HEK293T (cell line): ENCODE measurements at regions not wholly inside any gene's neighbourhood (a gene's known extent, or its start where the extent isn't known, plus 50 kb on each side); places are given as distances from the start of the nearest gene placed in this dataset.

ENCODE experiments used
- ELF4 ChIP-seq: fragments of 450-650 bp; IDR thresholded peaks from 2 replicates; pipeline ENCODE4 v1.6.1; 2017; ENCODE audit warnings: antibody characterized with exemption
- FOXA1 ChIP-seq: fragments of 450-650 bp; IDR thresholded peaks from 2 replicates; pipeline ENCODE4 v1.6.1; 2016; ENCODE audit warnings: mild to moderate bottlenecking
- FOXK2 ChIP-seq: fragments of 450-650 bp; IDR thresholded peaks from 2 replicates; pipeline ENCODE4 v1.6.1; 2016; ENCODE audit warnings: mild to moderate bottlenecking
- FOXM1 ChIP-seq: fragments of 450-650 bp; IDR thresholded peaks from 2 replicates; pipeline ENCODE4 v1.6.1; 2017; ENCODE audit warnings: mild to moderate bottlenecking, borderline replicate concordance
- HDGF ChIP-seq: fragments of 450-650 bp; IDR thresholded peaks from 2 replicates; pipeline ENCODE4 v1.6.1; 2017; ENCODE audit warnings: antibody characterized with exemption, borderline replicate concordance
- L3MBTL2 ChIP-seq: fragments of 450-650 bp; conservative IDR thresholded peaks from 2 replicates; pipeline ENCODE4 v1.6.1; 2016; ENCODE audit warnings: mild to moderate bottlenecking
- LEF1 ChIP-seq: fragments of 450-650 bp; IDR thresholded peaks from 2 replicates; pipeline ENCODE4 v1.6.1; 2017; ENCODE audit warnings: mild to moderate bottlenecking, borderline replicate concordance
- NFRKB ChIP-seq: fragments of 450-650 bp; IDR thresholded peaks from 2 replicates; pipeline ENCODE4 v1.6.1; 2016; ENCODE audit warnings: mild to moderate bottlenecking, moderate library complexity
- SP1 ChIP-seq: fragments of 450-650 bp; IDR thresholded peaks from 2 replicates; pipeline ENCODE4 v1.6.1; 2017
- SUZ12 ChIP-seq: fragments of 450-650 bp; IDR thresholded peaks from 2 replicates; pipeline ENCODE4 v1.6.1; 2016; ENCODE audit warnings: mild to moderate bottlenecking
- TARDBP ChIP-seq: fragments of 450-650 bp; IDR thresholded peaks from 2 replicates; pipeline ENCODE4 v1.6.1; 2016
- ZNF384 ChIP-seq: fragments of 450-650 bp; IDR thresholded peaks from 2 replicates; pipeline ENCODE4 v1.6.1; 2016

DNA sequence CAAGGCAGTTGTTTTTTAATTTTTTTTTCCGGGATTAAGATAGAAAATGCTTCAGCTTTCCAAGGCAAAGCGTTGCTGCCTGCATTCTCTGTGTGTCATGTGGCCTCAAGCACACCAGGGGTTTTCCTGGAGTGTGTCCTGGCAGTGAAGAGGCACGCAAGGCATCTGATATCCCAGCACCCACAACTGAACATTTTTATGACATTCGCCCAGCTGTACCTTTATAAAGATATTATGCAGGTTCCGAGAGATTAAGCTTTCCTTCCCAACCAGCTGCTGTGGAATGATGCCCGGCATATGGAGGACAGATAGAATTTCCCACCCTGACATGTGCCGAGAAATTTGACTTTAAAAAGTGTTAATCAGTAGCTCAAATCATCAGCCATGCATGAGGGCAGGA, 205.6 kb downstream of the GADD45G start:
- no peak for TF ChIP-seq SP1
- TF ChIP-seq FOXM1 = no peak
- TF ChIP-seq FOXA1 = no peak
- no peak for TF ChIP-seq TARDBP
- no peak for TF ChIP-seq NFRKB
- TF ChIP-seq LEF1 = no peak
- no peak for TF ChIP-seq HDGF
- TF ChIP-seq SUZ12 = no peak
- TF ChIP-seq ZNF384 = no peak
- TF ChIP-seq L3MBTL2 = no peak
- TF ChIP-seq ELF4 = no peak
- no peak for TF ChIP-seq FOXK2
